Stimulated activated CD8-positive, alpha-beta memory T cell treated with anti-CD3 and anti-CD28 coated beads, Interleukin-7, amount 100 ng/mL, for 1 hour (primary cell): ENCODE measurements at regions not wholly inside any gene's neighbourhood (a gene's known extent, or its start where the extent isn't known, plus 50 kb on each side); places are given as distances from the start of the nearest gene placed in this dataset.
"Not testable (repeated sequence)": the region's sequence is repeated elsewhere in the genome, so short reads cannot be mapped to it uniquely, and the experiment has no call there.

Experiments used
- DNase-seq, 2 donors: peaks; one replicate each; pipeline ENCODE4 v3.0.0-alpha.2; 2020; ENCODE audit warnings: low read depth in 2 of 2

- DNase-seq, result no peak
These were observed 541.1 kb downstream of the SATB2 start for GRCh38 chr2:198916548-198917080.

GRCh38 chr2:198913394-198914152 is 544.2 kb downstream of the SATB2 start:
- DNase-seq, result no peak

GRCh38 chr2:198909525-198910267 is 548.0 kb downstream of the SATB2 start:
- DNase-seq, result no peak

- no peak for DNase-seq
These were observed 551.7 kb downstream of the SATB2 start for GRCh38 chr2:198905881-198906612.

GRCh38 chr2:198901894-198902293 is 555.8 kb downstream of the SATB2 start:
- no peak for DNase-seq

GRCh38 chr2:198900141-198900540 is 557.6 kb downstream of the SATB2 start:
- DNase-seq, result no peak

- DNase-seq, result no peak
These were observed 567.2 kb downstream of the SATB2 start for GRCh38 chr2:198890490-198890889.

GRCh38 chr2:198883604-198884003 is 574.1 kb downstream of the SATB2 start:
- DNase-seq, result no peak

GRCh38 chr2:198880986-198881385 is 576.8 kb downstream of the SATB2 start:
- DNase-seq, result no peak

- DNase-seq, result no peak
These were observed 577.3 kb downstream of the SATB2 start for GRCh38 chr2:198880421-198880820.

- no peak for DNase-seq
These were observed 583.3 kb downstream of the SATB2 start for GRCh38 chr2:198874472-198874858.

- DNase-seq, result no peak
These were observed 584.0 kb downstream of the SATB2 start for GRCh38 chr2:198873503-198874471.

GRCh38 chr2:198863655-198864054 is 594.1 kb downstream of the SATB2 start:
- DNase-seq, result no peak

- no peak for DNase-seq
These were observed 596.7 kb downstream of the SATB2 start for GRCh38 chr2:198861080-198861479.

GRCh38 chr2:198857246-198857645 is 600.5 kb downstream of the SATB2 start:
- no peak for DNase-seq

- DNase-seq, result not testable (repeated sequence)
These were observed 602.0 kb downstream of the SATB2 start for GRCh38 chr2:198855746-198856145.

- DNase-seq, result no peak
These were observed 605.5 kb downstream of the SATB2 start for GRCh38 chr2:198852248-198852647.

- no peak for DNase-seq
These were observed 632.2 kb downstream of the SATB2 start for GRCh38 chr2:198825534-198825933.

- DNase-seq, result no peak
These were observed 640.2 kb downstream of the SATB2 start for GRCh38 chr2:198817536-198817935.

- no peak for DNase-seq
These were observed 642.1 kb downstream of the SATB2 start for GRCh38 chr2:198815626-198816025.

- DNase-seq, result no peak
These were observed 646.5 kb downstream of the SATB2 start for GRCh38 chr2:198811198-198811597.
